Fibroblast of skin of right biceps (primary cell): ENCODE measurements at regions not wholly inside any gene's neighbourhood (a gene's known extent, or its start where the extent isn't known, plus 50 kb on each side); places are given as distances from the start of the nearest gene placed in this dataset.

Source experiments
- DNase-seq: peaks from one replicate; pipeline ENCODE4 v3.0.0-alpha.2; 2013

DNA sequence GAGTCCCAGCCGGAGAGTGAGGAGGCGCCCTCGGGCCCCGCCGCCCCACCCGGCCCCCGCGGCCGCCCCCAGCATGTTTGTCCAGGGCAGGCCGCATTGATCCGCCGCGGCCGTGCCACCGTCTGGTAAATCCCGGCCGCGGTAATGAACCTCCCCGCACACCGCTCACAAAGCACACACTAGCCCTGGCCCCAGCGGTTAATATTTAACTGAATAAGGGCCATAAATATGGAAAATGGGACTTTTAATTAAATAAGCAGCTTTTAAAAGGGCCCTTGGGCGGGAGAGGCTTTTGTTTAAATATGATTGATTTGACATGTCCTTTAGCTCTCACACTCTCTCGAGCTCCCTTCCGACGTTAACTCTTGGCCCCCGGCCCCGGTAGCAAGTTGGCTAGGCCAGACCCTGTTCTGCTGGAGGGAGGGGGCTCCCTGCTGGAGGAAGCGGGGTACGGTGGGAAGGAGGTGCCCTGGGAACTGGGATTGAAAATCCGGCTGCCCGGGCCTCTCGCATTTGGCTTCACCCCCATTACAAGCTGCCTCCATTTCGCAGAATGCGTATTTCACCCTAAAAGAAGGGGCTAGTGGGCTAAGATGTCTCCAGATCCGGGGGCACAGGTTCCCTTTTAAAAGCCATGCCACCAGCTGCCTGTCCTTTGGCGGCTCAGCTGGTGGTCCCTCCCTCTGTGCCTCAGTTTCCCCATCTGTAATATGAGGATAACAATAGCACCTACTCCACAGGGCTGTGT, 199.8 kb downstream of the RBM19 start:
- DNase-seq, result no peak

DNA sequence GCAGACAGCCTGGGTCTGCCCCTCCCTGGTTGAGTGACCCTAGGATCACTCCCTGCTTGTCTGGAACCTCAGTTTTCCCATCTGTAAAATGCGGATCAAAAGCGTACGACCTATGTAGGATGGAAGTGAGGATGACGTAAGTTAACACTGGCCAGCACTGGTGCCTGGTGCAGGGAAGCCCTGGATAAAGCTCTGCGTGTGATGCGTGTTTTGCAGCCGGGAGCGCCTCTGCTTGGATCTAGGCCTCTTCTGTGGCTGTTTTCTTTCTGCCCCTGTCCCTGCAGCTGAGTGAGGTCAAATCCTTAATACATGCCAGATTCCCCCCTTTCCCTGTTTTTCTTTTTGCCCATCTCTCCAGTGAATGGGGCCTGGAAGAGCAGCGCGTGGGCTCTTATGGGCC, 201.5 kb downstream of the RBM19 start:
- no peak for DNase-seq

DNA sequence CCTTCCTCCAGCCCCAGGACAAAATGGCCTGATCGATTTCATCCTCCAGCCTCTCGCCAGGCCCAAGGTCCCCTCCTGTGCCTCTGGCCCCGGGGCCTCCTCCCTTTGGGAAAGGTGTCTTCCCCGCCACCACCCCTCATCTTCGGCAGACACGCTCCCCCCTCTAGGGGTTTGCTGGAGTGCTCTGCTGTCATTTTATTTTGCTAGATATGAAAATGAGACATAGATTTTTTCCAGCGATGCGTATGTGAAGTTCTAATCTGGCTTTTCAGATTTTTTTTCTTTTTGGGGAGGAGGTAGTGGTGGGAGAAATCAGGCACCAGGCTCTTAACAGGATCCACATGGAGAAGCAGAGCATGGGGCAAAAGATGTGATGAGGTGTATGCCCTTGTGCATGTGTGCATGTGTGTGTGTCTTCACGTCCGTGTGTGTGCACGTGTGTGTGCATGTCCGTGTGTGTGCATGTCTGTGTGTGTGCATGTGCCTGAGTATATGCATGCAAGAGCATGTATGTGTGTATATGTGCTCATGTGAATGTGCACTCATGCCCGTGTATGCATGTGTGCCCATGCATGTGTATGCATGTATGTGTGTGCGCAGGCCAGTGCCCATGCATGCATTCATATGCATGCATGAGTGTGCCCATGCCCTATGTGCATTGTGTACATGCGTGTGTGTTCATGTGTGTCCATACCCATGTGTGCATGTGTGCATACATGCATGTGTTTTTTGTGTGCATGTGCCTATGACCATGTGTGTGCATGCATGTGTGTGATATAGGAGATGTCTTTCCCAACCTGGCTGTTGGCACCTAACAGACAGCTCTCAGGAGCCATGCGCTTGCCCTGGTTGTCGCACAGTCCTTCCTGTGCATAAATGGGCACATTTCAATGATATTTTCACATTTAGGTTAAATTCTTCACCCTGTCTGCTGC, 203.0 kb downstream of the RBM19 start:
- DNase-seq, result no peak

DNA sequence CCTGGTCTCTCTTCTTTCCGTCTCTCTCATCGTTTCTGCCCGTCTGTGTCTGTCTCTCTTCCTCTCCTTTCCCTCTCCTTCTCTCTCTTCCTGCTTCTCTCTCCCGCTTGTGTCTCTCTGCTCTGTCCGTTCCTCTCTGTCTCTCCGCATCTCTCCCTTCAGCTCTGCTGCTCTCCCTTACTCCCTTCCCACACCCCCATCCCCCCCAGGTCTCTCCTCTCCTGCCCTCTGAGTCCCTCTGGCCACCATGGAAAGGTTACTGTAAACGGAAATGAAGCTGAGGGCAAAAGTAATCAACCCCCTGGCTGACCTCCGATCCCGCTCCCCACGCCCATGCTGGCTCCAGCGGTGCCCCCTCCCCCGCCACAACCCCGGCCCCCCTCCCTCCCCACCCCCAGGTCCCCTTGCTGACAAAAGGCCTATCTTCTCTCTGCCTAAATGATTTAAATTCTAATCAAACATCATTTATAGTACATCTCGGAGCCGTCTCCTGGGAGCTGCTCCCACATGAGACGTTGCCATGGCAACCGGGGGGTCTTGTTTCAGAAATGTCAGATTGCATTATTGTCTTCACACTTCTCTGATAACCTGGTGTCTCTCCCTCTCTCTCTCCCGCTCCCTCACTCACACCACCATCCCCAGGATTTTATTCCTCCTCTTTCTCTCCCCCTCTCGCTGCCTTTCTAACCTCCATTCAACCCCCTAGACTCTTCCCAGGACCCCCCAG, 203.8 kb downstream of the RBM19 start:
- no peak for DNase-seq

DNA sequence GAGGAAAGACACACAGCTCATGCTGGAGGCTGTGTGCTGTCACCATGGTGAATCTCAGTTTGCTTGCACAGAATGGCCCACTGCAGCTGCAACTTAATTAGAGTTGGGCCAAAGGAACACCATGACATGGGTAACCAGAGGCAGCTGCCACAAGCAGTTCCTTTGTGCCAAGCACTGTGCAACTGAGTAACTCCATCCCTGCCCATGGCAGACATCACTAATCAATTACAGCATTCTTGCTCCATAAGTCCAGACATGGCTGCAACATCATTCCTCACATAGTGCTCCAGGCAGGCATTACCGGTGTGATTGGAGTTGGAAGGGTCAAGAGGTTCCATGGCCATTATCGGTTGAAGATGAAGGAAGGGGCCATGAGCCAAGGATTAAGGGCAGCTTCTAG, 207.0 kb downstream of the RBM19 start:
- DNase-seq, result no peak

DNA sequence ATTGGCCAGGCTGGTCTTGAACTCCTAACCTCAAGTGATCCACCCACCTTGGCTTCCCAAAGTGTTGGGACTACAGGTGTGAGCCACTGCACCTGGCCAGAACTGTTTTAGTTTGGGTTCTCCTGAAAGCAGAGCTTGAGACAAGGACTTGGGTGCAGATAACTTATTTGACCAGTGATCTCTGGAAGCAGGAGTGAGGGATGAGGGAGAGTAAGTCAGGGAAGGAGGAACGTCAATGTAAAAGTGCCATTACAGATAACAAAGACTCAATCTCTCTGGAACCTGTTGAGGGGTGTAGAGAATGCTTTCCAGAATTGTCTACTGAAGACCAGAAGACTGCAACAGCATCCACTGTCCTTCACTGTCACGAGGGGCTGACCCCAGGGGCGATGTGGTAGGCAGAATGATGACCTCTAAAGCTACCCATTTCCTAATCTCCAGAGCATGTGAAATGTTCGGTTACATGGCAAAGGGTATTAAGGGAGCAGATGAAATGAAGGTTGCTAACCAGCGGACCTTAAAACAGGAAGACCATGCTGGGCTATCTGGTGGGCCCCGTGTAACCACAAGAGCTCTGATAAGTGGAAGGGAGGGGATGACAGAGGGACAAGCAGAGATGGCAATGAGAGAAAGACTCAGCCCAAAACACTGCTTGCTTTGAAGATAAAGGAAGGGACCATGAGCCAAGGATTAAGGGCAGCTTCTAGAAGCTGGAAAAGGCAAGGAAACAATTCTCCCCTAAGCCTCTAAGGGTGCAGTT, 207.8 kb downstream of the RBM19 start:
- DNase-seq, result no peak

DNA sequence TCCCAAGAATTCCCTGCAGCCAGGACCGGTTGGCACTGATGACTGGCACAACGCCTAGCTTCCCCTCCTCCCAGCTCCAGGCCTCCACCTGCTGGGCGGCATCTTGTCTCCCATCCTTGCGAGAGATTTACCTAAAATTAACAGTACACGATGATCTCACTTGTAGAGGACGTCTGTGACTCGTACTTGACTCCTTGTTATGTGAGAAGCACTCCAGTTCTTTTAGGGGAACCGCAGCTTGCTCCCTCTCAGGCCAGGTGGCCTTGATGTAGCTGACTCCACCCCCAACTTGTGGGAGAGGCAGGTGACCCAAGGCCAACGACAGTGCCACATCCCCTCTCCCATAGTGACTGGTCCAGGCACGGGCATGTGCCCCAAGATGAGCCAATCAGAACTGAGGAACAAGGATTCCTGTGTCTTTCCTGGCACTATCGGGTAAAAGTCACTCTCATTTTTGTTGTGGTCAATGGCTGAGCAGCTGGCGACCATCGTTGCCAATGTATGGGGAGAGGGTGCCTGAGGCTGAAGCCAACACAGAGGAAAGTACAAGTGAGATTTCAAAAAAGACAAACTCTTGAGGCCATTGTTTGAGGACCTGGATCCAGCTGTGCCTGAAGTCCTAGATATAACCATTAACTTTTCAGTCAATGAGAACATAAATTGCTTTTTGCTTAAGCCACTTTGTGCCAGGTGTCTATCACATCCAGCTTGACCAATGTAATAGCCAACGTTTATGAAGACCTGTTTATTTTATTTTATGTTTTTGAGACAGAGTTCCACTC, 208.7 kb downstream of the RBM19 start:
- no peak for DNase-seq

DNA sequence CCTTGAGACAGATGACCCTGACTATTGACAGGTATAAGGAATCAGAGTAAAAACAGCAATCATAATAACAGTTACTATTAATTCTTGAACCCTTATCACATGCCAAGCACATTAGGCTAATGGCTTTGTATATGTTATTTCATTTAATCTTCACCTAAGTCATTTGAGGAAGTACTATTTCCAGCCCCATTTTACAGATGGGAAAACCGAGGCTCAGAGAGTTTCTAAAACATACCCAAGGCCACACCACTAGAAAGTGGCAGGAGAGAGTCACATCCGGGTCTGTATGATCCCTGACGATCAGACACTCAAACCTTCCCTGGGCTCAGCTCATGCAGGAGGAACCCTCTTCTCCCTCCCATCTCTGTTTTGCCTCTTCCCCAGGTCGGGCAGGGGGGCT, 209.5 kb downstream of the RBM19 start:
- DNase-seq, result no peak

DNA sequence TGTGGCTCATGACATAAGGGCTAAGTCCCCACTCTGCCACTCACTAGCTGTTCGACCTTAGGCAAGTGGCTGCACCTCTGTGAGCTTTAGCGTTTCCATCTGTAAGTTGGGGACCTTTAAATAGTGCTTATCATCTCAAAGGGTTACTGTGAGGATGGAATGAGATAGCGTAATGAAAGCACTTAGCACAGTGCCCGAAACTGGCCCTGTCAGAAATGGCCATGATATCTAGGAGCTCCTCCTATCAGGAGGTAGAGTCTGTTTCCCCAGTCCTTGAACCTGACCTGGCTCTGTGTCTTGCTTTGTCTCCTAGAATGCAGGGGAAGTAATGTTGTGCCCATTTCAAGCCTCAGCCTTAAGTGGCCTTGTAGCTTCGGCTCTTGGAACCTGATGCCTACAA, 211.0 kb downstream of the RBM19 start:
- DNase-seq, result no peak

DNA sequence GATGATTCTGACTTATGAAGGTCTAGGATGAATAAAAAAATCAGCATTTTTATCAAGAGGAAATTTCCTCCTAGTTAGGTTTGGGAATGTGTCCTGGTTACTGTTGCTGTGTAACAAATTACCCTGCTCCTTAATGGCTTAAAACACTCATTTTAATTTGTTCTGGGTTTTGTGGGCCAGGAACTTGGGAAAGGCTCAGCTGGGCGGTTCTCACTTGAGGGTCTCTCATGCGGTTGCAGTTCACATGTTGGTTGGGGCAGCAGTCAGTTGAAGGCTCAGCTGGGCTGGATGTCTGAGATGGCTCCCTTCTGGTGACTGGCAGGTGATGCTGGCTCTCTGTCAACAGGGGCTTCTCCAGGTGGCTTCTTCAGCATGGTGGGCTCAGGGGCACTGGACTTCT, 214.6 kb downstream of the RBM19 start:
- no peak for DNase-seq

DNA sequence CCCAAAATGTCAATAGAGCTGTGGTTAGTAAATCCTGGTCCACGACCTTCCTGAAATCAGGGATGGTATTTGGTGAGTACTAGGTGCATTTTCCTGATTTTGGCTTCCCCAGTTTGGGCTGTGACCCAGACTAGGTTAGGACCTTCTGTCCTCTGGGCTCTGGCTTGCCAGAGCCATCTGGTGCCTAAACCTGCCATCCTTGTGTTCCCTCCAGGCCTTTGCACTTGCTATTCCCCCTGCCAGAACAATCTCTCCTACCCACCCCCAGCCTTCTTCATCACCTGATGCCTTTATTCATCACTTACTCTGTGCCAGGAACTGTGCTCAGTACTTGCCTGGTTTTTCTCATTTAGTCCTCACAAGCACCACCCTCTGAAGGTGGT, 216.7 kb downstream of the RBM19 start:
- no peak for DNase-seq

DNA sequence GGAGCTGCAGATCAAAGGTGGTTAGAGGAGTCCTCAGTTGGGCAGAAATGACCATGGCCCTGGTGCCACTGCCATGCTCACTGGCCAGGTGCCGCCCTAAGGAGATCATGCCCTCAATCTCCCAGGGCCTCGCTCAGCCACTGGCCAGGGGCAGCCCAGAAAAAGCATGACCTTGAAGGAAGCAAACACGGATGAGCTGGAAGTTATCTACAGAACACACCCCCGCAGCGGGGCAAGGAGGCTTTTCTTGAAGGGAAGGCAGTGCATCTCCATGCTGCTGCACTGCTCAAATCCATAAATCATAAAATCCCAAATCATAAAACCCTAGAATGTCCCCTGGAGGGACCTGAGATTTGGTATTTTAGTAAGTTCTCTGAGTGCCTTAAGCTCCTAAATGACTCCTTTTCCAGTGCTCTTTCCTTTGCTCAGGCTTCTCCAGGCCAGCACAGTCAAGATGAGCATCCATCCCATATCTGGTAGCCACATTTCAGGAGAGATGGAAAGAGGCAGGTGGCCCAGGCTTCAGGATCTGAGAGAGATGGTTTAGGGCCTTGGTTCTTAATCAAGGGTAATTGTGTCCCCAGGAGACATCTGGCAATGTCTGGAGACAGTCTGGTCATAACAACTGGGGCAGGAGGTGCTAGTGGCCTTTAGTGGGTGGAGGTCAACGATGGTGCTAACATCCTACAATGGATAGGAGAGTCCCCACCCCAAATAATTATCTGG, 217.3 kb downstream of the RBM19 start:
- no peak for DNase-seq

DNA sequence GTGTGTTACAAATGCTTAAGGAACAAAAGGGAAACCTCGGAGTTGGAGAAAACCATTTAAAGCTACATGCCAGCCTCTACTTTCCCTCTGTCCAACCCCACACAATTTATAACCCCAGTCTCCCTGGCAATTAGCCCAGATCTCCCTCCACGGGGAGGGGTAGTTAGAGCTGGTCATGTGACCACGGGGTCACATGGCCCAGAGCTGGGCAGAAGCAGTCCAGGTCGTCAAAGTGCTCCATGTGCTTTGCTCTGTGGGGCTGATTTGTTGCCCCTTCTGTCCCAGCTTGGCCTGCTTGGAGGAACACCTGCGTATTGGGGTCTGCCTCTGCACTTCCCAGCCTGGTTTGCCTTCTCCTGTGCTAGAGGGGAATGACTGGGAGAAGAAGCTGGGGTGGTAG, 219.1 kb downstream of the RBM19 start:
- DNase-seq, result no peak

DNA sequence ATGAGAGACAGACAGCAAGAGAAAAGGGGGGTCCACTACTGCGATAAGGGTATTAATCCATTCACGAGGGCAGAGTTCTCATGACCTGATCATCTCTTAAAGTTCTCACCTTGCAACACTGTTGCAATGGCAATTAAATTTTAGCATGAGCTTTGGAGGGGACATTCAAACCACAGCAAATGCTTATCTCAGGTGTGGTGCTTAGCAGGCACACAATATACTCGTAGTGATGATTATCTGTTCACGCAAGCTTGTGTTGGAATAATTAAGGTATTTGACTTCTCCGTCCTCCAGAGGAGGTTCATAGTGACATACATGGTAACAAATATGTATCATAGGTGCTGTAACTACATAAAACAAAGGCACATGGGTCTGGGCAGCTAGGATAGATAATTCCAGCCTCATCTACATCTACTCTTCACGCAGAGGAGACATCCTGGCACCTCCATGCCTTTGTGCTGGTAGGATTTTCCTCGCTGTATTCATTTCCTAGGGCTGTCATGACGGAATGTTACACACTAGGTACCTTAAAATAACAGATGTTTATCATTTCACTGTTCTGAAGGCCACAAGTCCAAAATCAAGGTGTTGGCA, 221.2 kb downstream of the RBM19 start:
- DNase-seq, result no peak

DNA sequence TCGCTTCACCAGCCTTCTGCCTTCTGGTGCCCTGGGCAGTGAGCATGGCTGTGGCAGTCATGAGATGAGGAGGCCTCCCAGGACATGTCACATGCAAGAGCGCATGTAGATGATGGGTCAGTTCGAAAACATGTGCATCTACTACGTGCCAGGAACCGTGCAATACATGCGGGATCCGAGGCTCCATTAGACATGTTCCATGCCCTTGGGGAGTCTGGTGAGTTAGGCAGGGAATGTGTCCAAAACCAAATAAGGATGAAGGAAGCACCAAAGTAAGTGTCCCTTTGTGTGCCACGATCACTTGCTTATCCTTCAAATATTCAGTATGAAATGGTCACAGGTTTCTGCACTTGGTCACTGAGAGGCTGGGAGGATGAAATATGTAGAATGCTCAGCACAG, 223.3 kb downstream of the RBM19 start:
- DNase-seq, result no peak

DNA sequence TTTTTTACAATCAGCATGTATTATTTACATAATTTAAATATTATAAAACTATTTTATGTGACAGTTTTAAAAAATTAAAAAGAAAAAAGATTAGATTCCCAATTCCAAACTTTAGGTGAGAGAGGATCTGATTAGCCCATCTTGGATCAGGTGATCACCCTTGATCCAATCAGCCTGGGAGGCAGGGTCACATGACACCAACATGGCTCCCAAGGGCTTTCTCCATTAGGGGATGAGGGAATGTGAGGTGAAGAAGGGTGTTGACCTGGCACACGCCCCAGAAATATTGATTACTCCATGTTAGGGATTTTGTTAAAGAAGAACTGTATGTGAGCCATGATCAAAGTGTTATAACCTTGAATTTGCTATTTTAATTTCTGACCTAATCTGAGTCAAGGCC, 225.4 kb downstream of the RBM19 start:
- no peak for DNase-seq

DNA sequence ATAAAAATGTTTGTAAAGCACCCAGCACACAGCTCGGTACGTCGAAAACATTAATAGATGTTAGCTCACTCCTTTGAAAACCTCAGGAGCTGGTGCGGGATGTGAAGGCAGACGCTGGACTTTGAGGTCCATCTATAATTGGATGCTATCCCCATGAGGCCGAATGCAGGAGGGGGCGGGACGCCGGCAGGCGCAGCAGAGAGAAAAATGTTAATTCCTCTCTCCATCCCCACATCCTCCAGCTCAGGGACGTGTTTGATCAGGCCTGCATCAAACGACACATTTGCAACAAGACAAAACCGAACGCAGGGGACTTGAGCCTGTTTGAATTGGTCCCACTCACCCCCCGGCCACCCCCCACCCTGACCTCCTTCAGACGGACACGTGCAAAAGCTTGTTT, 231.0 kb downstream of the RBM19 start:
- DNase-seq, result no peak

DNA sequence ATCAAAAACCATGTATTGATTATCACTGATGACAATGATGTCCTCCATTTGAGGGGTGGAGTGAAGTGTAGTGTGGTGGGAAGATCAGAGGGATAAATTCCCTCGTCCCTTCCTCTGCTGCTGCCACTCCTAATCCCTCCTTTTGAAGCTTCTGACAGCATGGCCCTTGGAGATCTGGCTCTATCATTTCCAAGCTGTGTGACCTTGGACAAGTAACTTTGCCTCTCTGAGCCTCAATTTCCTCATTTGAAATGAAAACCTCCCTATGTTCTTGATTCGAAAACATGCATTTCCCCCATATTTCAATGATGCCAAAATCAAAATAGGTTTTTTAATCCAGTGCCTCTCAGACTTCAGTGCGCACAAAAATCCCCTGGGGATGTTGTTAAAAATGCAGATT, 231.6 kb downstream of the RBM19 start:
- DNase-seq, result no peak

DNA sequence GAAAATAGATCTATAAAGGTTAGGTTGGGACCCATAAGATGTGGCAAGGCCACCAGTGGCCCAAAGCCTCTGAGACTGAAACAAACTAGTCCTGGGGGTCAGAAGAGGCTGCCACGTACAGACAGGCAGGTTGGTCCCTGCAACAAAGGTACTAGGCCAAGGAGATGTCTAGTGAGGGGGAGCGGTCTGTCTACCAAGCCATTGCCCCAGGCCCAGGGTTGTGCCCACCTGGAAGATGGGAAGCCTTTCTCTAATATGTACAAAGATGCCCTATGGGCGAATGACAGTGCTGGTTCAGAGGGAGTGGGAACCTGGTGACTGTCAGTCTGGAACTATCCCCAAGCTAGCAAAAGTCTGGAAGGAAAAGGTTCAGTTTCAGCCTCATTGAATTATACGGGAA, 233.2 kb downstream of the RBM19 start:
- DNase-seq, result no peak

DNA sequence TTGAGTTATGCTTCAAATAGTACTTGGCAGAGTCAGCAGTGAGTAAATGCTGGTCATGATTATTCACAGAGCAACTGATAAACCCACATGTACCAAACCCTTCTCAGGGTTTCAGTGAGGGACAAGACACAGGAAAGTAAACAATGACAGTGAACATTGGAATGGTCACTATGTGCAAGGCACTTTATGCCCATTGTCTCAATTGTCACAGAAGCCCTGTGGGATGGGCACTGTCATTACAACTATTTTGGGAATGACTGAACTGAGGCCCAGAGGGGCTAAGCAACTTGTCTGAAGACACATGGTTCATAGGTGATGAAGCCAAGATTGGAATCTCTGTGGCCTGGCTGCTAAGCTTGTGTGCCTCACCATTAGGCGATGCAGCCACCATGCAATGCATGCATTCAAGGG, 238.5 kb downstream of the RBM19 start:
- peak; percentile 78 for DNase-seq

DNA sequence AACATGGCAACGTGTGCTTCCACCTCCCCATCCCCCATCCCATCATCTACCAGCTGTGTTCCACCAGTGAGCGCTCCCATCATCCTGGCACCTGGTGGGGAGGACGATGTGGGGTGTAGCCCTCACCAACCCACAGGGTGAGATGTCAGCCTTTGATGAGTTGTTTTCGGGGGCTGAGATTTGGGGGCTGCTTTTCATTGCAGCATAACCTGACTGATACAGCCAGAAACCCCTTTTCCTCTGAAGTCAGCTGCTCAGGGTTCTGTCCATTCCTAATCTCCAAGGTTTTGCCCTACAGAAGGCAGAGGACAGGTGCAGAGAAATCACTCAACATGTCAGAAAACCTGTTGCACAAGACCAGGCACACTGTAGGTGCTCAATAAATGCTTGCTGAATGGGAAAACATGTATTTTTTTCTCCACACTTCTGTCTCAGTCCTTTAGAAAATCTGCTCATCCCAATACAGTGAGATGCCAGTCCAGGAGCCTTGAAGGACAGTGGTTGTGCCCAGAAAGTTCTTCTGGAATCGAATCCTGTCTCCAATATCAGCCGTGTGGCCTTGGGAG, 239.8 kb downstream of the RBM19 start:
- DNase-seq, result no peak
